ENCODE measurements at regions not wholly inside any gene's neighbourhood (a gene's known extent, or its start where the extent isn't known, plus 50 kb on each side); places are given as distances from the start of the nearest gene placed in this dataset.

GRCh38 chr11:90558328-90558865 lies 335.5 kb upstream of the CHORDC1 start:
- TF ChIP-seq CTCF (IDR thresholded peaks at IDR 0.05; ENCODE audit: insufficient read depth, low read length) (no peak), POLR2AphosphoS5 (IDR thresholded peaks at IDR 0.05; ENCODE audit: low read depth) (no peak), GABPA (IDR thresholded peaks at IDR 0.05; ENCODE audit: low read depth) (no peak), REST (IDR thresholded peaks at IDR 0.05; ENCODE audit: insufficient replicate concordance, low read depth) (no peak), SPI1 (IDR thresholded peaks at IDR 0.05; ENCODE audit: borderline replicate concordance, low read depth) (no peak)
